ENCODE measurements at regions not wholly inside any gene's neighbourhood (a gene's known extent, or its start where the extent isn't known, plus 50 kb on each side); places are given as distances from the start of the nearest gene placed in this dataset.
"Not testable (repeated sequence)": the region's sequence is repeated elsewhere in the genome, so short reads cannot be mapped to it uniquely, and the experiment has no call there.

DNA sequence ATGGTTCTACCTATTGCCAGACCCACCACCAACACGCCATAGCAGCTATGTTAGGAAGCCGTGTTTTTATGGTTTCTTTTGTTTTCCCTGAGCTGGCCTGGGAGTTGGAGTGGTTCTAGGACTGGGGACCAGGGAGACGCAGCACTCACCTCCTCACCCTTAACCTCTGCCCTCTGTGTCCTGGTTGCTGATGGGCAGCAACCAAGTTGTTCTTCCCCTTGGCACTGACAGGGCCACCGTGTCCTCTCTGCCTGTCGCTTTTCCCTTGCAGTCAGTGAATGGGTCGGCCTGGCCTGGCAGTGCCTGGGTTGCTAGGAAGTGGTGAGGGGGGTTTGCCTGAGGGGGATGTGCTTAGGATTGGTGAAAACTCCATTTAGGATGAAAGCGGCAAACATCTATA lies 197.1 kb upstream of the GATA6 start:
- TF ChIP-seq, protein P1, sequence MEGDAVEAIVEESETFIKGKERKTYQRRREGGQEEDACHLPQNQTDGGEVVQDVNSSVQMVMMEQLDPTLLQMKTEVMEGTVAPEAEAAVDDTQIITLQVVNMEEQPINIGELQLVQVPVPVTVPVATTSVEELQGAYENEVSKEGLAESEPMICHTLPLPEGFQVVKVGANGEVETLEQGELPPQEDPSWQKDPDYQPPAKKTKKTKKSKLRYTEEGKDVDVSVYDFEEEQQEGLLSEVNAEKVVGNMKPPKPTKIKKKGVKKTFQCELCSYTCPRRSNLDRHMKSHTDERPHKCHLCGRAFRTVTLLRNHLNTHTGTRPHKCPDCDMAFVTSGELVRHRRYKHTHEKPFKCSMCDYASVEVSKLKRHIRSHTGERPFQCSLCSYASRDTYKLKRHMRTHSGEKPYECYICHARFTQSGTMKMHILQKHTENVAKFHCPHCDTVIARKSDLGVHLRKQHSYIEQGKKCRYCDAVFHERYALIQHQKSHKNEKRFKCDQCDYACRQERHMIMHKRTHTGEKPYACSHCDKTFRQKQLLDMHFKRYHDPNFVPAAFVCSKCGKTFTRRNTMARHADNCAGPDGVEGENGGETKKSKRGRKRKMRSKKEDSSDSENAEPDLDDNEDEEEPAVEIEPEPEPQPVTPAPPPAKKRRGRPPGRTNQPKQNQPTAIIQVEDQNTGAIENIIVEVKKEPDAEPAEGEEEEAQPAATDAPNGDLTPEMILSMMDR (conservative IDR thresholded peaks at IDR 0.05) = no peak
- Histone ChIP-seq H4K91ac (ENCODE audit: insufficient read length, low read depth, low read length) (no peak overlapping the region), H3K9ac (ENCODE audit: extremely low read depth, insufficient read length, low read length) (no peak overlapping the region), H2BK120ac (ENCODE audit: low read depth, low read length, poor library complexity, severe bottlenecking) (no peak overlapping the region), H3K4ac (ENCODE audit: low read depth, low read length) (no peak overlapping the region), H3K56ac (ENCODE audit: insufficient read length, low read depth, low read length) (no peak overlapping the region), H3K79me2 (ENCODE audit: insufficient read depth, low read length) (no peaks in the 10 kb centered on the region), H3K79me1 (ENCODE audit: insufficient read depth, low read depth, low read length, poor library complexity, severe bottlenecking) (no peaks in the 10 kb centered on the region), H2BK15ac (ENCODE audit: low read depth, low read length) (no peak overlapping the region), H3K14ac (ENCODE audit: insufficient read depth, low read length) (no peak overlapping the region), H2BK12ac (ENCODE audit: insufficient read length, low read depth, low read length) (no peak overlapping the region), H3K4me2 (ENCODE audit: insufficient read depth, insufficient read length, low read length) (no peak overlapping the region), H3K4me1 (ENCODE audit: insufficient read depth, low read length) (no peaks in the 10 kb centered on the region), H2AK5ac (ENCODE audit: insufficient read length, low read length) (no peak overlapping the region), H3K9me3 (ENCODE audit: control insufficient read depth, low read depth, low read length) (no peaks in the 10 kb centered on the region), H3T11ph (ENCODE audit: low read length) (no peak overlapping the region), H4K5ac (ENCODE audit: insufficient read length, low read depth, low read length) (no peak overlapping the region), H4K20me1 (ENCODE audit: control insufficient read depth, insufficient read depth, insufficient read length) (no peaks in the 10 kb centered on the region), H2BK5ac (ENCODE audit: insufficient read length, low read length) (no peak overlapping the region), H3K23ac (ENCODE audit: insufficient read length, low read depth, low read length) (no peak overlapping the region), H3K23me2 (ENCODE audit: insufficient read length, low read depth, low read length, poor library complexity, severe bottlenecking) (no peaks in the 10 kb centered on the region), H3K27ac (ENCODE audit: insufficient read length, low read depth, low read length) (no peak overlapping the region), H3K18ac (ENCODE audit: insufficient read length, low read depth, low read length) (no peak overlapping the region), H2BK20ac (ENCODE audit: low read depth, low read length, poor library complexity, severe bottlenecking) (no peak overlapping the region), H2AFZ (ENCODE audit: low read length) (no peak overlapping the region), H4K8ac (replicated peaks; ENCODE audit: insufficient read length, low read depth, low read length) (no peak overlapping the region), H3K27me3 (ENCODE audit: insufficient read depth, low read length) (no peaks in the 10 kb centered on the region)
- Mint-ChIP-seq H3K27ac (no peak overlapping the region), H3K36me3 (ENCODE audit: insufficient read depth in 1 of 3, low read depth in 3 of 3) (no peaks in the 10 kb centered on the region), H3K4me3 (no peak overlapping the region), H3K27me3 (ENCODE audit: low read depth) (peaks cover 2% of the 10 kb centered on the region), H3K4me1 (no peaks in the 10 kb centered on the region), H3K9me3 (no peaks in the 10 kb centered on the region)
- WGBS (ENCODE audit: extremely low coverage, insufficient read length, low lambda C conversion rate) = no CpG with 5 or more reads among the region's 7 CpGs
- no peak for DNase-seq

DNA sequence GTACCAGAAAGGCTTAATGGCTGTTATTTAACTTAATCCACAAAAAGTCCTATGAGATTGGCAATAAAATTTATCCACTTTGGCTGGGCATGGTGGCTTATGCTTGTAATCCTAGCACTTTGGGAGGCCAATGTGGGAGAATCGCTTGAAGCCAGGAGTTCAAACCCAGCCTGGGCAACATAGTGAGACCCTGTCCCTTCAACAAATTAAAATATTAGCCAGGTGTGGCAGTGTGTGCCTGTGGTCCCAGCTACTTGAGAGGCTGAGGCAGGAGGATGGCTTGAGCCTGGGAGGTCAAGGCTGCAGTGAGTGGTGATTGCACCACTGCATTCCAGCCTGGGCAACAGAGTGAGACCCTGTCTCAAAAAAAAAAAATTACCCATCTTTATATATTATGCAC lies 193.4 kb upstream of the GATA6 start:
- not testable (repeated sequence) for H3T11ph ChIP-seq (ENCODE audit: low read length); H3K4me2 ChIP-seq (ENCODE audit: insufficient read depth, insufficient read length, low read length); H4K8ac ChIP-seq (replicated peaks; ENCODE audit: insufficient read length, low read depth, low read length); H3K27me3 Mint-ChIP-seq (ENCODE audit: low read depth); H4K91ac ChIP-seq (ENCODE audit: insufficient read length, low read depth, low read length); H3K9me3 ChIP-seq (ENCODE audit: control insufficient read depth, low read depth, low read length); H3K79me2 ChIP-seq (ENCODE audit: insufficient read depth, low read length); H2BK15ac ChIP-seq (ENCODE audit: low read depth, low read length); H3K9me3 Mint-ChIP-seq; H2BK5ac ChIP-seq (ENCODE audit: insufficient read length, low read length); H2AFZ ChIP-seq (ENCODE audit: low read length); H3K4me3 Mint-ChIP-seq; H3K23me2 ChIP-seq (ENCODE audit: insufficient read length, low read depth, low read length, poor library complexity, severe bottlenecking); H3K56ac ChIP-seq (ENCODE audit: insufficient read length, low read depth, low read length); H3K18ac ChIP-seq (ENCODE audit: insufficient read length, low read depth, low read length); H3K27me3 ChIP-seq (ENCODE audit: insufficient read depth, low read length); H3K4ac ChIP-seq (ENCODE audit: low read depth, low read length); H4K5ac ChIP-seq (ENCODE audit: insufficient read length, low read depth, low read length); H3K4me1 ChIP-seq (ENCODE audit: insufficient read depth, low read length); H2BK120ac ChIP-seq (ENCODE audit: low read depth, low read length, poor library complexity, severe bottlenecking); H3K9ac ChIP-seq (ENCODE audit: extremely low read depth, insufficient read length, low read length); H4K20me1 ChIP-seq (ENCODE audit: control insufficient read depth, insufficient read depth, insufficient read length); H3K79me1 ChIP-seq (ENCODE audit: insufficient read depth, low read depth, low read length, poor library complexity, severe bottlenecking); H3K14ac ChIP-seq (ENCODE audit: insufficient read depth, low read length); H3K27ac Mint-ChIP-seq; DNase-seq; H2BK12ac ChIP-seq (ENCODE audit: insufficient read length, low read depth, low read length); H3K27ac ChIP-seq (ENCODE audit: insufficient read length, low read depth, low read length); H2BK20ac ChIP-seq (ENCODE audit: low read depth, low read length, poor library complexity, severe bottlenecking); H3K23ac ChIP-seq (ENCODE audit: insufficient read length, low read depth, low read length); H3K36me3 Mint-ChIP-seq (ENCODE audit: insufficient read depth in 1 of 3, low read depth in 3 of 3); H2AK5ac ChIP-seq (ENCODE audit: insufficient read length, low read length)
- WGBS (ENCODE audit: extremely low coverage, insufficient read length, low lambda C conversion rate) = no CpG with 5 or more reads among the region's 1 CpG
- peaks cover 15% of the 10 kb centered on the region in 2 experiments for H3K4me1 Mint-ChIP-seq

All from H9 (cell line).